C4-2B (cell line): ENCODE measurements at regions not wholly inside any gene's neighbourhood (a gene's known extent, or its start where the extent isn't known, plus 50 kb on each side); places are given as distances from the start of the nearest gene placed in this dataset.

Source experiments
- ZFX ChIP-seq: fragments of 450-650 bp; IDR thresholded peaks from 2 replicates; pipeline ENCODE4 v1.6.1; 2017
- TF ChIP-seq, protein P1 (sequence below): fragments of 450-650 bp; conservative IDR thresholded peaks from 2 replicates; pipeline ENCODE4 v1.5.1; 2017; ENCODE audit warnings: mild to moderate bottlenecking

DNA sequence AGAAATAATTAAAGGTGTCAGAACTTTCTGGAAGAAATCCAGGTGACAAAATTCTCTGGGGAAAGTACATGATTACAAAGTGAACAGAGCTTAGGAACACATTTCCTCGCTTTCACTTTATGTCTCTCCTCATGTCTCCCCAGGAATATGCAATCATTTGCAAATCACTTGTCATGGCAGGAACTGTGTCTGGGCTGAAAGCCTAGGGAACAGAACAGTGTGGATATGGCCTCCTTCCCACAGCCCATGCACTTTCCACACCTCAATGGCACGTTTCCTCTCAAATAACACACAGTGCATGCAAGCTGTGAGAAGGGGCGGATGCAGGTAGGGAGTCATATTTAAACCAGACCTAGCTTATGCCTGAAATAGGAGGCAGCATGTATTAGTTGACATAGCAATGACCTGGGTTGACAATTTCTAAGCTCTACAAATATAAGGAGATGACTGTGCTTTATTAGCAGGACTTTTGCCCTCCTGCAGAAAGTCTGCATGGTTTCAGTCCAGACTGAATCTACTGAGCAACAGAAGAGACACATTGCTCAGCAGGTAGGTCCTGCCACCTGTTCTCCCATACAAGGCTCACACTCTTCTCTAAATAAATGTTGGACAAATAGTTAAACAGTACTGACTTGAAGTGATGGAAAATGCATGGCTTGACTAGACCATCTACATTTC, 236.0 kb upstream of the ELAC2 start:
- TF ChIP-seq, protein P1, sequence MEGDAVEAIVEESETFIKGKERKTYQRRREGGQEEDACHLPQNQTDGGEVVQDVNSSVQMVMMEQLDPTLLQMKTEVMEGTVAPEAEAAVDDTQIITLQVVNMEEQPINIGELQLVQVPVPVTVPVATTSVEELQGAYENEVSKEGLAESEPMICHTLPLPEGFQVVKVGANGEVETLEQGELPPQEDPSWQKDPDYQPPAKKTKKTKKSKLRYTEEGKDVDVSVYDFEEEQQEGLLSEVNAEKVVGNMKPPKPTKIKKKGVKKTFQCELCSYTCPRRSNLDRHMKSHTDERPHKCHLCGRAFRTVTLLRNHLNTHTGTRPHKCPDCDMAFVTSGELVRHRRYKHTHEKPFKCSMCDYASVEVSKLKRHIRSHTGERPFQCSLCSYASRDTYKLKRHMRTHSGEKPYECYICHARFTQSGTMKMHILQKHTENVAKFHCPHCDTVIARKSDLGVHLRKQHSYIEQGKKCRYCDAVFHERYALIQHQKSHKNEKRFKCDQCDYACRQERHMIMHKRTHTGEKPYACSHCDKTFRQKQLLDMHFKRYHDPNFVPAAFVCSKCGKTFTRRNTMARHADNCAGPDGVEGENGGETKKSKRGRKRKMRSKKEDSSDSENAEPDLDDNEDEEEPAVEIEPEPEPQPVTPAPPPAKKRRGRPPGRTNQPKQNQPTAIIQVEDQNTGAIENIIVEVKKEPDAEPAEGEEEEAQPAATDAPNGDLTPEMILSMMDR = no peak
- no peak for TF ChIP-seq ZFX
